GM18508 (cell line): ENCODE measurements at regions not wholly inside any gene's neighbourhood (a gene's known extent, or its start where the extent isn't known, plus 50 kb on each side); places are given as distances from the start of the nearest gene placed in this dataset.
"Not testable (repeated sequence)": the region's sequence is repeated elsewhere in the genome, so short reads cannot be mapped to it uniquely, and the experiment has no call there.

Experiments
- ATAC-seq: cut with Tn5 transposase; IDR thresholded peaks from one replicate; pipeline ENCODE4 v1.9.1; 2021; ENCODE audit warnings: moderate number of reproducible peaks; ENCODE audit not compliant: insufficient read depth, unreplicated experiment

DNA sequence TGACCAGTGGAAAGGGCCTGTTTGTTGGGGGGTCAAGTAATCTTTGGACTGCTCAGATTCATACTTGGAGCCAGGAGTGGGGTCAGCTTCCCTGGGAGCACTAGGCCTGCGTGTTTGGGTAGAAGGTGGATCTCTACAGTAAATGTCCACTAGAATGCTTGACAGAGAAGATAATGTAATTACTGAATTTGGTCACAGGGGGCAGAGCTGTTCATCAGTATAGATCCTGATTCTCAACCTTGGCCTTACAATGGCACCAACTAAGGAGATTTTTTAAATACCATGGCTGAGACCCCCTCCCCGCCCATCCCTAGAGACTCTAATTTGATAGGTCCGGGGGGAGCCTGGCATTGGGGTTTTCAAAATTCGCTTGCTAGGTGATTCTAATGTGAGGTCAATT is 217.5 kb upstream of the PLXNA2 start:
- no peak for ATAC-seq

DNA sequence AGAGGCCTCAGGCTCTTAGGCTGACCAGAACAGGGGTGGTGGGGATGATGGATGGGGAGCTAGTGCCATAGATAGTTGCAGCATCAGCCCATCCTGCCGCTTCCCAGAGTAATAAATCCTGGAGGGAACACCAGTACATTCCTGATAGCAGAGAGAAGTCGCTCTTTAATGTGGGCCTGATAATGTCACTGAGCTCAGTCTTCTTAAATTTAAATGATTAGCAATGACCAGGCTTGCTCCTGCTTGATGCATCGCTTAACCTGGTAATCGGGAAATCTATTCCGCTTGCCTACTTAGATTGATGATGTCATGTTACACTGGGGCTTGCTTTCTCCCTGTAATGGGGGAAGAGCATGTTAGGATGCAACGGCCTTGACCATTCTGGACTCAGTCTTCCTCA is 218.6 kb upstream of the PLXNA2 start:
- ATAC-seq, result no peak

DNA sequence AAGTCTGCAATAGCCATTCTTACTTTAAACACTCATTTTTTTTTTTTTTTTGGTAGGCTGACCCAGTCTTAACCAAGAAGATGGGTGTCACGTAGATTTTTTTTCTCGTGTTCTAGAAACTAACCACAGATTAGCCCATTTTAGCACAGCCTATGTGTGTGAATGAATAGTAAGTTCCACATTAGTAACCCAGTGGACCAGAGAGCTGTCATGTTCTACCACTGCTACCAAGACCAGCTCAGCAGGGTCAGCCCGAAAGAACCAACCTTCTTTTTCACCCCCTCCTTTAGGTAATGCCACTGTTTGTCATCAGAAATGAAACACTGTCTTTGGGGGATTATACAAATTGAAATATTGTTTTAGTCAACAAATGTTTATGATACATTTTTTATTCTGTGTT is 221.1 kb upstream of the PLXNA2 start:
- ATAC-seq, result no peak

DNA sequence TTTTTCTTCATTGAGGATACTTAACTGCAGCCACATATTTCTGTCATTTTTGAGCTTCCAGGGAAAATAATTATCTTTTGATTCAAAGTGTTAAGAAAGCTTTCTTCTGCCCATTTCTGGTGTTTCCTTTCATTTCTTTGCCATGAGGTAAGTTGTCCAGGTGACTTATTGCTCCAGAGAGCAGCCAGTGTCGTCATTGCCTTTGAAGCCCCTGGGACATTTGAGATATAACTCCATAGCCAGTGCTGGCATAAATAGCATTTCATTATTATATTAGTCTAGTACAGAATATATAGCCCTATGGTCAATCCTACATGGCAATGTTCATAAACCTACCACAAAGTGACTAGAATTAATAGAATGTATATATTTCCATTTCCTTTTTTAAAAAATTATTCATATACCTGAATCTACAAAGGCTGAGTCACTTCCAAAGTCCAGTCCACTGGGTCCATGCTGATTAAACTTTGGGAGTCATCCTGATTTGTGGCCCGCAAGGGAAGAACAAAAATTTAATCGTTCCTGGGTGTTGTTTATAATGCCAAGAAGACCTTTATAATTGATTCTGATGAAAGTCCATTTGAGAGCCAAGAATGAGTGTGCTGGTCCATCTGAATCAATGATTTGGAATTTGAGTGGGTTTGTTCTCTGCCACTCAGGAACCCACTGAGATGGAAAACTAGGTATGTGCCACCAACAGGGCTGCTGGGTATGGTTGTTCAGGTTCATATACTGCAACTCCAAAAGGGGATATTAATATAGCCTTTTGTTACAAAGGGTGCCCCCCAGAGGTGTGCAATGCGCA is 221.8 kb upstream of the PLXNA2 start:
- no peak for ATAC-seq

DNA sequence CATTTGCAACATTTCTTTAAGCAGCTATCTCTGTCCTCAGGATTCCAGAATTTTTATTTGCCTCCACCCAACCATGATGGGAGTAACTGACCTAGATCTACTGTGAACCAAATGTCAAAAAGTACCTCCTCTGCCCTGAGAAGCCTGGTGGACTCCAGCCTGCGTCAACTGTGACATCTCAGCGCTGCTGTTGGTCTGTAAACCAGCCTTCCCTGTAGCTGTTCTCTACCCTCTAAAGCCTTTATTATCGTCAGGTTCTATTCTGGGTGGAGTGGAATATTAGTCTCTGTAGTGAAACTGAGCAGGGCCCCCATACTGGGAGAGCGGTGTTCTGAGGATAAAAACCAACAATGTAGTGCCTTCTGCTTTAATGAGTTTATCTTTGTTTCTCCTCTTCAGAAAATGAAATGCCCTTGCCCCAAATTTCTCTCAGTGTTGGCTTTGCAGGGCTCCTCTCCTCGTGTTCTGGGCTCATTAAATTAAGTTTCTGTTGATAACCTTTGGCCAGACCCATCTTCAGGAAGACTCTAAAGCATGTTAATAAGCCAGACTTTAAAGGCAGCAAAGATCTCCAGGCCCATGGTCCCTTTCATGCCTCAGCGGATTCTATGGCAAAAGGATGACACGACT is 223.1 kb upstream of the PLXNA2 start:
- ATAC-seq, result no peak

DNA sequence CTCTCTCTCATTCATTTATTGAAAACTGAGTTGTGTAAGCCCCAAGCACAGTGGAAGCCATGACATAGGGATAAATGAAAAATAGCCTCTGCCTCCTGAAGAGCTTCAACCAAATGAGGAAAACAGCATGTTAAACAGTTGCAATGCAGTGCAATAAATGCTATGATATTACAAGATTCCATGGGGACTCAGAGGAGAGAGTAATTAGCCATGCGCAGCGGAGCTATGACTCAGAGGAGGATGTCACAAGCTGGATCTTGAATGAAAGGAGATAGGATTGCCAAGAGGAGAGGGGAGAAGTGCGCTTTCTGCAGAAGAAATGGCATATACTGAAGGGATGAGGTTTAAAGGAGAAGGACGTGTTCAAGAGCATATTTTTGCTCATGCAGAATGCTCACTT is 231.3 kb upstream of the PLXNA2 start:
- ATAC-seq, result no peak

DNA sequence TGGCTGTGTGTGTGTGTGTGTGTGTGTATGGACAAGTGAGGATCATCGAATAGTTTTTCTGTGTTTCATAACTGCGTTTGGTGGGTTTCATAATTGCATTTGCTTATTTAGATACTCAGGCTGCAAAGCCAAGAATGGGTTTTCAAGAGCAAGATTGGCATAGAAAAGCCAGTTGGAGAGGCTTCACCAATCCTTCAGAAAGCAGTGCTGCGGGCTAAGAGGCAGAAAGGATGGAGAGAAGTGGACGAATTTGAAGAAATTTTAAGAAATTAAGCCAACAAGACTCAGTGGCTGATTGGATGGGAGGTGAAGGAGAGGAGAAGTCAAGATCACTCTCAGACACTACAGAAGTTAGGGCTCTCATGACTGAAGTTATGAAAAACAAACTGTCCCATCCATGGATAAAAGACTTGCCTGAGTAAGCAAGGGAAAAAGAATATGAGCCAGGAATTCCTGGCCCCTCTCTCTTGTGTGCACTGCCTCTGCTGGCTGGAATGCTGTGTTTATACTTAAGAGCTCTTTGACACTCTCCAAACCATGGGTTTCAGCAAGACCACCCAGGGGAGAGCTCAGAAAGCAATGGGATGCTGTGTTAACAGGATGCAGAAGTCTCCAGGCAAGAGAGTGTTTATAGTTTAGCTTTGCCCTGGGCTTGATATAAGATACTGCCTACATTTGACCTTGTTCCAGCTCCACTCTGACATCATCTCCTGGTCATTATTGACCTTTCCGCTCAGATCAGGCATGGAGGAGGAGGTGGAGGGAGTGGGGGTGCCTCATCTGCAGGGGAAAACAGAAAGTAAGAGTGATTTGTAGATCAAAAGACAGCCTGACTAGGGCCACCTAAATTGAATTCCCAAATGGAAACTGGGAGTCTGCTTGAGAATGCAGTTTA is 232.0 kb upstream of the PLXNA2 start:
- no peak for ATAC-seq

DNA sequence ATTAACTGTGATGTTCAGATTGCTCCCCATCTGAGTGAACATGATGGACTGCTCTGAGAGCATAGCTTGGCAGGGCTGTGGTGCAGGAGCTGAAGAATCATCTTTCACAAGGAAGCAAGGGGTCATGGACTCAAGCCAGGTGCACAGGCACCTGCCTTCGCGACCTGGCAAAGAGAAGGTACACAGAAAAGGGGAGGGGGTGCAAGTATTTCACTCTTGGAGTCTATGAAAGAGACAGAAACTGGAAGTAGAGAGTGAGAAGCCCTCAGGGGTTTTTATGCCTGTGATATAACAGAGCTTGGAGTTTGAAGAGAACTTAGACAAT is 232.6 kb upstream of the PLXNA2 start:
- ATAC-seq, result no peak

DNA sequence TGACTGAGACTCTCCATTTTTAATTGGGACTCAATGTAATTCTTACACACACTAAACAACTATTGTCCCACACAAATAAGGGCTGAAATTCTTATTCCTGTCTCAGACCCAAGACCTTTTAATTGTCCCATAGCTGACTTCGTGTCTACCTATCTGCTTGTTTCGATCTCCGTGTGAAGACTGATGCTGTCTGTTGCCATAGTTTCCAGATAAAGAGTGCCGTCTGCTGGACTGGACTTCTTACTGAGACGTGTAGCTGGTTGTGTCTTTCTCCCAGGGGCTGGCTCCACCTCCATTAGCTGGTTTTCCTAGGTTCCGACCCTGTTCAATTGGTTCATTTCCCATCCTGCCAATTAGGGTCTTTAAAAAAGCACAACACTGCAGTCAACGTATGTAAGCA is 235.3 kb upstream of the PLXNA2 start:
- ATAC-seq, result no peak

DNA sequence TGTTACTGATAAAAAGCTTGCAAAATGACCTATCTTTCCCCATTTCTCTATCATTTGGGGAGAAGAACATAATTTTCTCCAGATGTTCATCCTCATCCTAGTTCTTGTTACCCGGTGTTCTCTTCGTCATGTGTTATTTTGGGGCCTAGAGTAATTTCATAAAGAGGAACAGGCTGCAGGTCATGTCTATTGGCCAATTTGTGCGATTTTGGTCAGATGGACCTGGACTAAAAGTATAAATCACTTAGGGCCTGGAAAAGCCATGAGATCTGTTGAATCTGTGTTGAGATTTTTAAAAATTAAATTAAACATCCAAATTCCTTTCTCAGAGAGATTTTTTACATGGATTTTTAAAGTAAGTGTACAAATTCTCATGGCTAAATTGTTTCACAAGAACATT is 241.3 kb upstream of the PLXNA2 start:
- no peak for ATAC-seq

DNA sequence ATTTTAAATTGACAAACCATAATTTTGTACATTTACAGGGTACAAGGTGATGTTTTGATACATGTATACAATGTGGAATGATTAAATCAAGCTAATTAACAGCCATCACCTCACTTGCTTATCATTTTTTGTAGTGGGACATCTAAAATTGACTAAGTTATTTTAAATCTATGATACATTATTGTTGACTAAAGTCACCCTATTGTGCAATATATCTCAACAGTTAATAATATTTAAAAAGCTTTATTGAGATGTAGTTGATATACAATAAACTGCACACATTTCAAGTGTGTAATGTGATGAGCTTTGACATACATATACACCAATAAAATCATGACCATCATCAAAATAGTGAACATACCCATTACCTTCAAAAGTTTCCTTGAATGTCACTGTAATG is 242.5 kb upstream of the PLXNA2 start:
- ATAC-seq, result no peak

DNA sequence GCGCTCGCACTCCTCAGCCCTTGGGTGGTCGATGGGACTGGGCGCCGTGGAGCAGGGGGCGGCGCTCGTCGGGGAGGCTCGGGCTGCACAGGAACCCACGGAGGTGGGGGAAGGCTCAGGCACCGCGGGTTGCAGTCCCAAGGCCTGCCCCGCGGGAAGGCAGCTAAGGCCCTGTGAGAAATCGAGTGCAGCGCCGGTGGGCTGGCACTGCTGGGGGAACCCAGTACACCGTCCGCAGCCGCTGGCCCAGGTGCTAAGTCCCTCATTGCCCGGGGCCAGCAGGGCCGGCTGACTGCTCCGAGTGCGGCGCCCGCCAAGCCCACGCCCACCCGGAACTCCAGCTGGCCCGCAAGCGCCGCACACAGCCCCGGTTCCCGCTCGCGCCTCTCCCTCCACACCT is 244.2 kb upstream of the PLXNA2 start:
- not testable (repeated sequence) for ATAC-seq

DNA sequence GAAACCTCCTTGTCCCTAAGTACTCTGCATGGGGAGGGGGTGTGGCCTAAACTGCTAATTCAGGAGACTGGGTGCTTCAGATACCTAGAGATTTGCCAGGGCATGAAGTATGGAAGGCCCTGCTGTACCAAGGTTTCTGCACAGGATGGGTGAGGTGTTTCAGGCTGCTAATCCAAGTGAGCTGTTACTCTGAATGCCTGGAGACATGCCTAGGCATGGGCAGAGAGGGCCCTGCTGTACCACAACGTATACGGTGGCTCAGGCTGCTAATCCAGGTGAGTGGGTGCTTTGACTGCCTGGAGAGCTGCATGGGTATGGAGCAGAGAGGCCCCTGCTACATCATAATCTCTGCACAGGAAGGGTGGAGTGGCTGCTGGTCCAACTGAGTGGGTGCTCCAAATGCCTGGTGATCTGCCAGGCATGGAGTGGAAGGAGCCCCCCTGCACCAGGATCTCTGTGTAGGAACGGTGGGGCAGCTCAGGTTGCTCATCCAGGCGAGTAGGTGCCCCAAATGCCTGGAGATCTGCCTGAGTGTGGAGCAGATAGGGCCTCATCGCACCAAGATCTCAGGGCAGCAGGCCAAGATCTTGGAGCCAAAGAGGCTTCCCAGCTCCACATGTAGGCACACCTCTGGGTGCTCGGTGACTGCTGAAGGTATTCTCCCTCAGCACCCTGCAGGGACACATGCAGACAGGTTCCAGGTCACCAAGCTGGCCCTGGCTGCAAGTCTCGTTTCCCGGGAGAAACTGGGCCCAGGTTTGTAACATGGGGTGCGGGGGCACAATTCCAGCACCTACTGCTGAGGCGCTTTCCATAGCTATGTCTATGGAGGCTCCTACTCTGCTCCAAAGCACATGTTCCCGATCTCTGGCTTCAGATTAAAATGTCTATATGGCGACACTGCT is 252.5 kb upstream of the PLXNA2 start:
- ATAC-seq, result no peak

DNA sequence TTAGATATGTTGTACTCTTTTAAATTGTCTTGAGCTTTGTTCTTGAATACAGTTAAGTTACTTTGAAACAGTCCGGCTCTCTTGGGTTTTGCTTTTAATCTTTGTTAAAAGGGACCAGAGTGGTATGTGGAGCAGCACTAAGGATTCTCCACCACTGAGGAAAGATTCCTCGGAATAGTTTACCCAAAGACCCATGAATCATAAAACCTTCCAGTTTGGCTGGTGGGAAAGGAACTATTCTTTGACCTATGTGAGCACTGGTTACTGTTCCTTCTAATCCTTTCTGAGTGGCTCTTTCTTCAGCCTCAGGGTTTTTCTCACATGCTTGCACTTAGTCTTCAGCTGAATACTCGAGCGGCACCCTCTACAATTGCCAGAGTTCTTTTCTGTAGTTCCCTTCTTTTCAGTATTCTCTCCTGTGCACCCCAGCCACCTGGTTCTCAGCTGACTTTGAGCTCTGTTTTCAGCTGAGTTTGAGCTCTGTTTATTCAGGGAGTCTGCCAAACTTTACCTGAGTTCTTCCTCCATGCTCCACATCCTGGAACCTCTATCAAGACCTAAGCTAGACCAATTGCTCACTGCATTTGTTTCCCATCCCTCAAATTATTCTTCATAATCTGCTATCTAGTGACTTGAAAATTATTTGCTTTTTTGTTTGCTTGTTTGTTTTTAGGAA is 253.8 kb upstream of the PLXNA2 start:
- ATAC-seq, result no peak

DNA sequence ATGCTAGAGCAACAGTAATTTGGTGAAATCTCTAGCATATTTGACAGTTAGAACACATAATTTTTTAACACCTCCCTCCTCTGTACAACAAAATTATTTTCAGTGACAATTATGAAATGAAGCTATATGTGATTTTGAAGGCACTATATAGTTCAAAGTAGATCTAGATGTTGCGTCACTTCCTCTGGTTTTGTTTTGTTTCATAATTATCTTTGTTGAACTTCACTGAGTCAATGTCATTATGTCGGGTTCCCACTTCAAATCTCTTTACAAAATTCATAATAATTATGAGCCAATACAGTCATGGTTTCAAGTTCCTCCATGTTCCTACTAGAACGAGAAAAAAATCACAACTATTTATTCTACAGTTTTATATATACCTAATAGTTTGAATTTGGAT is 254.8 kb upstream of the PLXNA2 start:
- no peak for ATAC-seq

DNA sequence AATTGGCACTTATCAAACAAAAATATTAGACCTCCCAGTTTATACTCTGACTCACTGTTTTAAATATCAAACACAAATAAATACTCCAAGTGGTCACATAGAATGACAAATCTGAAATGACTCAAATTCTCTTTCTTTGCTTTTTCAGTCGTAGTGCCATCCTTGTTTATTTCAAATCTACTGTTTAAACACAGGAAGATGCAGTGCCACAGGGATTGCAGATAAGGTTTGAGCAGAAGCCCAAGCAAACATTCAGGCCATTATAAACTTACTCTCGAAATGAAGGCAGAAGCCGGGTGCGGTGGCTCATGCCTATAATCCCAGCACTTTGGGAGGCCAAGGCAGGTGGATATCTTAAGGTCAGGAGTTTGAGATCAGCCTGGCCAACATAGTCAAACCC is 255.4 kb upstream of the PLXNA2 start:
- ATAC-seq, result no peak

DNA sequence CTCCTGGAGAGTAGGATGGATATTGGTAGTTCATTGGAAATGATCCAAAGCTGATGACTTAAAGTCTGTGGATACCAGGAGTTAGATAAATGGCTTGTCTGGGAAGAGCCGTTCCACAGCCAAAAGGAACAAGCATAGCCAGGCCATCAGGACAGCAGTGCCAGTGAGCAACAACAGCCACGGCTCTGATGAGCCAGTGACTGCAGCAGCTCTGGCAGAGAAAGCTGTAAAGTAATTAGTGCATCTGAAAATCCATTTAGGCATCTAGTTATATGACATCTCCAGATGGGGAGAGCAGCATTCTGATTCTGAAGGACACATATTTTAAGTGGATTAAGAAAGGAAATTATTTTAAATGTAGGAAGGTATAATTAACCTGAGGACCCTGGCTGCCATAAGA is 256.2 kb upstream of the PLXNA2 start:
- no peak for ATAC-seq

DNA sequence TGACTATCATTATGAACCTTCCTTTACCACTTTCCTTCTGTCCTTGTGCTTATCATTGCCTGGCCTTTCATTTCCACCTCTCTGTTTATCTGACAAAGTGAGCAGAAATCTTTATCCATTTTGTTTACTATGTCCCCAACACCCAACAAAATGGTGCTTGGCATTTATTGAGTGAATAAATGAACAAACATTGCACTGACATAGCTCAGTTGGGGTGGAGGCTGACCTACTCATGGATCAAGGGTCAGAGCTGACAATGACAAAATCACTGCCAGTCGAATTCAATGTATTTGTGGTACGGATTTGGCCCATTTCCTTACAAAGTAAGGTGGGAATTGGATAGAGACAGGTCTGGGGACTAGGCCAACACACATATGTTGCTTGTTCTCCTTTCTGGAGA is 257.4 kb upstream of the PLXNA2 start:
- ATAC-seq, result no peak

DNA sequence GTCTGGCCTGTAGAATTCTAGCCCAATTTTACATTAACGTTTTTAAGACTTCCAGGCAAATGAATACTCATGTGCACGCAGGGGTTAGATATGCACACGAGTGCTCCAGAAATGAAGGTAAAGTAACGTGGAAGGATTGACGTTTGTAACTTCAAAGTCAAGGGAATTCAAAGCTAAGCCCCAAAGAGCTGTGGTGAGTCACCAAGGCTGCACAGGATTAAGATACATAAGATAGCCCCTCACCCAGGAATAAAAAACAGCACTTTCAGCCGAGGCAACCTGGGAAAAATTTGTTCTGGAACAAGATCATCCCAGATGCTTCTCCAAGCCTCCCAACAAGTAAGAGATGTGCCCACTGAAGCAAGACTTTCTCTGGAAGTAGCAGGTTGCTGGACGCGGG is 259.6 kb upstream of the PLXNA2 start:
- no peak for ATAC-seq

DNA sequence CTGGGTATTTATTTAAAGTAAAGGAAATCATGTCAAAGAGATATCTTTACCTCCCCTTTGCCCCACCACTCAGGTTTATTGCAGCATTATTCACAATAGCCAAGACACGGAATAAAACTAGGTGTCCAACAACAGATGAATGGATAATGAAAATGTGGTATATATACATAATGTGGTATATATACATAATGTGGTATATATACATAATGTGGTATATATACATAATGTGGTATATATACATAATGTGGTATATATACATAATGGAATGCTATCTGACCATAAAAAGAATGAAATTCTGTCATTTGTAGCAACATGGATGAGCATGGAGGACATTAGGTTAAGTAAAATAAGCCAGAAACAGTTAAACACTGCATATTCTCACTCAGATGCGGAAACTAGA is 262.6 kb upstream of the PLXNA2 start:
- ATAC-seq, result no peak
